ENCODE measurements at regions not wholly inside any gene's neighbourhood (a gene's known extent, or its start where the extent isn't known, plus 50 kb on each side); places are given as distances from the start of the nearest gene placed in this dataset.

DNA sequence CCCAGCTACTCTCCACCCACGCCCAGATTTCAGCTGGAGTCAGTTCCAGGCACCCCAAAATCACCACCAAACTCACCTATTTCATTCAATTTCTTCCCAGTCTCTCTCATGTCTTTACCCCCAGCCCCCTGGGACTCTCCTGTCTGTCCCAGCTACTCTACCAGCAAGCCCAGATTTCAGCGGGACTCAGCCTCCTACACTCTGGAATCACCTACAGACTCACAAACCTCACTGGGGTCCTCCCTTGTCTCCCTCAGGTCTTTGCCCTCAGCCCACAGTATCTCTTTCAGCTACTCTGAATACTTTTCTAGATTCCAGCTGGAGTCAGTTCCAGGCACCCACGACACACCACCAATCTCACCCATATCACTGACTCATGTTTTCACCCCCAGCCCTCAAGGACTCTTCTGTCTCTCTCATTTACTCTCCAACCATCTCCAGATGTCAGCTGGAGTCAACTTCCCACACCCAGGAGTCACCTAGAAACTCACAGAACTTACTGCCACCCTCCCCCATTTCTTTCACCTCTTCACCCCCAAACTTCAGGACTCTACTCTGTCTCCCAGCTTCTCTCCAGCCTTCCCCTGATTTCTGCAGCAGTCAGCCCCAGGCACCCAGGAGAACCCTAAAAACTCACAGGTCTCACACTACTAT, 1529.3 kb upstream of the TPTE start:
- TF ChIP-seq, protein P1, sequence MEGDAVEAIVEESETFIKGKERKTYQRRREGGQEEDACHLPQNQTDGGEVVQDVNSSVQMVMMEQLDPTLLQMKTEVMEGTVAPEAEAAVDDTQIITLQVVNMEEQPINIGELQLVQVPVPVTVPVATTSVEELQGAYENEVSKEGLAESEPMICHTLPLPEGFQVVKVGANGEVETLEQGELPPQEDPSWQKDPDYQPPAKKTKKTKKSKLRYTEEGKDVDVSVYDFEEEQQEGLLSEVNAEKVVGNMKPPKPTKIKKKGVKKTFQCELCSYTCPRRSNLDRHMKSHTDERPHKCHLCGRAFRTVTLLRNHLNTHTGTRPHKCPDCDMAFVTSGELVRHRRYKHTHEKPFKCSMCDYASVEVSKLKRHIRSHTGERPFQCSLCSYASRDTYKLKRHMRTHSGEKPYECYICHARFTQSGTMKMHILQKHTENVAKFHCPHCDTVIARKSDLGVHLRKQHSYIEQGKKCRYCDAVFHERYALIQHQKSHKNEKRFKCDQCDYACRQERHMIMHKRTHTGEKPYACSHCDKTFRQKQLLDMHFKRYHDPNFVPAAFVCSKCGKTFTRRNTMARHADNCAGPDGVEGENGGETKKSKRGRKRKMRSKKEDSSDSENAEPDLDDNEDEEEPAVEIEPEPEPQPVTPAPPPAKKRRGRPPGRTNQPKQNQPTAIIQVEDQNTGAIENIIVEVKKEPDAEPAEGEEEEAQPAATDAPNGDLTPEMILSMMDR (conservative IDR thresholded peaks at IDR 0.05 in 1 of 2, IDR thresholded peaks at IDR 0.05 in 1 of 2; ENCODE audit: low read depth in 1 of 2, low read length in 2 of 2), result no peak
- TF ChIP-seq EZH2 (IDR thresholded peaks at IDR 0.05; ENCODE audit: low read length, missing control alignments), result no peak
